ENCODE measurements at regions not wholly inside any gene's neighbourhood (a gene's known extent, or its start where the extent isn't known, plus 50 kb on each side); places are given as distances from the start of the nearest gene placed in this dataset.

GRCh38 chr1:193368302-193368701 is 181.9 kb upstream of the B3GALT2 start:
- TF ChIP-seq CTCF (IDR thresholded peaks at IDR 0.05; ENCODE audit: low read length) (no peak), EZH2 (IDR thresholded peaks at IDR 0.05; ENCODE audit: borderline replicate concordance, low read length) (no peak)
